ENCODE measurements at regions not wholly inside any gene's neighbourhood (a gene's known extent, or its start where the extent isn't known, plus 50 kb on each side); places are given as distances from the start of the nearest gene placed in this dataset.

DNA sequence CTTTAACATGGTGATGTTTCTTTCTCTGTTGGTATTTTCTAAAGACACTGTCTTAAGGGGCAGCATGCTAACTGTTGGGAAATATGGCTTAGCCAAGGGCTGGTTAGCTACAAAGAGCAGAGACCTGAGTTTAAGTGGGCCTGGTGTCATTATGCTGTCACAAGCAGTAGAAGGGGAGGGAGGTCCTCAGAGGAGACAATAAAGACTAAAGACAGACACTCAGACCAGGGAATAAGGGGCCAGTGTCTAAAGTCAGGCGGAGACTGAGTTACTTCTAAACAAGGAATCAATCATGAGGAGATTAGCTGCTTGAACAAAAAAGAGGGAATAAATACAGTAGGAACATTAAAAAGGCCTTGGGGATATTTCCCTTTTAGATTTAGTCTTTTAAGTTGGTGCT is 142.7 kb upstream of the DPPA4 start:
- H2AFZ ChIP-seq (ENCODE audit: low read depth) = no peak overlapping the region
- TF ChIP-seq CTCF (conservative IDR thresholded peaks at IDR 0.05; ENCODE audit: low read depth, low read length) = no peak

GRCh38 chr3:109478614-109479013 is 141.3 kb upstream of the DPPA4 start:
- Histone ChIP-seq H3K4me1 (ENCODE audit: low read depth, poor library complexity, severe bottlenecking) (no peaks in the 10 kb centered on the region), H3K4me3 (IDR thresholded peaks at IDR 0.05; ENCODE audit: insufficient read depth, low read depth, low read length) (no peak overlapping the region), H3K36me3 (ENCODE audit: insufficient read depth) (no peaks in the 10 kb centered on the region), H3K9ac (no peak overlapping the region), H4K20me1 (ENCODE audit: insufficient read depth) (no peaks in the 10 kb centered on the region), H3K79me2 (ENCODE audit: insufficient read depth, low read depth) (no peaks in the 10 kb centered on the region), H3K4me2 (no peak overlapping the region), H3K27ac (no peak overlapping the region), H2AFZ (ENCODE audit: low read depth) (no peak overlapping the region), H3K27me3 (ENCODE audit: insufficient read depth, low read depth) (no peaks in the 10 kb centered on the region)
- no peak for TF ChIP-seq CTCF (conservative IDR thresholded peaks at IDR 0.05; ENCODE audit: low read depth, low read length)

More for the DNA sequence above, 142.7 kb upstream of the DPPA4 start:
- Histone ChIP-seq H3K4me1 (ENCODE audit: low read depth, poor library complexity, severe bottlenecking) (no peaks in the 10 kb centered on the region), H3K9ac (no peak overlapping the region), H4K20me1 (ENCODE audit: insufficient read depth) (no peaks in the 10 kb centered on the region), H3K27ac (no peak overlapping the region), H3K79me2 (ENCODE audit: insufficient read depth, low read depth) (no peaks in the 10 kb centered on the region), H3K27me3 (ENCODE audit: insufficient read depth, low read depth) (no peaks in the 10 kb centered on the region), H3K36me3 (ENCODE audit: insufficient read depth) (no peaks in the 10 kb centered on the region), H3K4me2 (no peak overlapping the region), H3K4me3 (IDR thresholded peaks at IDR 0.05; ENCODE audit: insufficient read depth, low read depth, low read length) (no peak overlapping the region)

DNA sequence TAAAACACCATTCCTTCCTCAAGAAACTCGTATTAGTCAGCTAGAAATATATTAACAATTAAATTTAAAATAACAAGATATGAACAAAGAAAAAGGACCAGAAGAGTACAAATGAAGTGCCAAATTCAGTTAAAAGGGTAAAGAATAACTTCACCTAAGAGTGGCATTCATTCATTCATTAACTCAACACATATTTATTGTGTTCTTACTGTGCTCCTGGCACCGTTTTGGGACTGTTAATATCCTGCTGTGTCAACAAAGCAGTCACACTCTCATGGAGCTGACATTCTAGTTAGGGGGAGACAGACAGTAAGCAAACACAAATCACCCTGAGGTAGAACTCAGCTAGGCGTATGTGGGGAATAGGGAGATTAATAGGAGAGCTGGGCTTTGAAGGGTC is 123.6 kb upstream of the DPPA4 start:
- H3K4me3 ChIP-seq (IDR thresholded peaks at IDR 0.05; ENCODE audit: insufficient read depth, low read depth, low read length) = no peak overlapping the region
- no peak for TF ChIP-seq CTCF (conservative IDR thresholded peaks at IDR 0.05; ENCODE audit: low read depth, low read length)
- H3K79me2 ChIP-seq (ENCODE audit: insufficient read depth, low read depth) = no peaks in the 10 kb centered on the region
- H3K36me3 ChIP-seq (ENCODE audit: insufficient read depth) = no peaks in the 10 kb centered on the region
- H3K27me3 ChIP-seq (ENCODE audit: insufficient read depth, low read depth) = no peaks in the 10 kb centered on the region
- no peak overlapping the region for H3K27ac ChIP-seq
- no peaks in the 10 kb centered on the region for H3K4me1 ChIP-seq (ENCODE audit: low read depth, poor library complexity, severe bottlenecking)
- no peak overlapping the region for H3K4me2 ChIP-seq
- H2AFZ ChIP-seq (ENCODE audit: low read depth) = no peak overlapping the region
- H3K9ac ChIP-seq = no peak overlapping the region
- H4K20me1 ChIP-seq (ENCODE audit: insufficient read depth) = no peaks in the 10 kb centered on the region

GRCh38 chr3:109445210-109445609 is 107.9 kb upstream of the DPPA4 start:
- Histone ChIP-seq H2AFZ (ENCODE audit: low read depth) (no peak overlapping the region), H3K4me1 (ENCODE audit: low read depth, poor library complexity, severe bottlenecking) (no peaks in the 10 kb centered on the region), H4K20me1 (ENCODE audit: insufficient read depth) (no peaks in the 10 kb centered on the region), H3K27ac (no peak overlapping the region), H3K27me3 (ENCODE audit: insufficient read depth, low read depth) (no peaks in the 10 kb centered on the region), H3K36me3 (ENCODE audit: insufficient read depth) (no peaks in the 10 kb centered on the region), H3K9ac (no peak overlapping the region), H3K4me2 (no peak overlapping the region), H3K79me2 (ENCODE audit: insufficient read depth, low read depth) (no peaks in the 10 kb centered on the region), H3K4me3 (IDR thresholded peaks at IDR 0.05; ENCODE audit: insufficient read depth, low read depth, low read length) (no peak overlapping the region)
- no peak for TF ChIP-seq CTCF (conservative IDR thresholded peaks at IDR 0.05; ENCODE audit: low read depth, low read length)

GRCh38 chr3:109442531-109442930 is 105.2 kb upstream of the DPPA4 start:
- Histone ChIP-seq H3K27me3 (ENCODE audit: insufficient read depth, low read depth) (no peaks in the 10 kb centered on the region), H4K20me1 (ENCODE audit: insufficient read depth) (no peaks in the 10 kb centered on the region), H2AFZ (ENCODE audit: low read depth) (no peak overlapping the region), H3K9ac (no peak overlapping the region), H3K79me2 (ENCODE audit: insufficient read depth, low read depth) (no peaks in the 10 kb centered on the region), H3K27ac (no peak overlapping the region), H3K4me1 (ENCODE audit: low read depth, poor library complexity, severe bottlenecking) (no peaks in the 10 kb centered on the region), H3K36me3 (ENCODE audit: insufficient read depth) (no peaks in the 10 kb centered on the region), H3K4me2 (no peak overlapping the region), H3K4me3 (IDR thresholded peaks at IDR 0.05; ENCODE audit: insufficient read depth, low read depth, low read length) (no peak overlapping the region)
- TF ChIP-seq CTCF (conservative IDR thresholded peaks at IDR 0.05; ENCODE audit: low read depth, low read length) = no peak
